Right lobe of liver (tissue), 6 donors: ENCODE measurements at regions not wholly inside any gene's neighbourhood (a gene's known extent, or its start where the extent isn't known, plus 50 kb on each side); places are given as distances from the start of the nearest gene placed in this dataset.

Experiments used
- ATAC-seq, 4 donors: fragments of 200-7000 bp; cut with Tn5 transposase; one replicate each; pipeline ENCODE4 v1.9.1; 2020; ENCODE audit warnings: mild to moderate bottlenecking in 4 of 4, moderate library complexity in 4 of 4
- DNase-seq, 3 donors: peaks; one replicate each; pipeline ENCODE4 v3.0.0-alpha.2; 2020
- H3K27ac ChIP-seq, 3 donors: fragments of 200-600 bp; one replicate each; pipeline ENCODE4 v1.8.0; 2022
- H3K27me3 ChIP-seq, 2 donors: fragments of 200-600 bp; one replicate each; pipeline ENCODE4 v1.8.0; 2022
- H3K36me3 ChIP-seq, 4 donors: fragments of 200-600 bp; sonication (generic) in 1 of 4; one replicate each; pipeline versions ENCODE4 v1.5.1 to v1.8.0; 2017 to 2022; ENCODE audit warnings: control low read depth in 1 of 4
- H3K4me1 ChIP-seq, 4 donors: fragments of 200-600 bp; sonication (generic) in 1 of 4; one replicate each; pipeline versions ENCODE4 v1.5.1 to v1.8.0; 2017 to 2022; ENCODE audit warnings: control low read depth in 1 of 4
- H3K4me3 ChIP-seq, 3 donors: fragments of 200-600 bp; one replicate each; pipeline ENCODE4 v1.8.0; 2022
- H3K9me3 ChIP-seq, 4 donors: fragments of 200-600 bp; sonication (generic) in 1 of 4; one replicate each; pipeline versions ENCODE4 v1.5.1 to v1.8.0; 2017 to 2022; ENCODE audit warnings: control low read depth in 1 of 4
- CTCF ChIP-seq, 4 donors: fragments of 200-600 bp in 3 of 4; fragments of 450-650 bp in 1 of 4; IDR thresholded peaks; one replicate each; pipeline versions ENCODE4 v1.5.1 to v1.8.0; 2016 to 2022; ENCODE audit warnings: antibody characterized with exemption in 4 of 4, mild to moderate bottlenecking in 2 of 4
- POLR2A ChIP-seq: fragments of 450-650 bp; IDR thresholded peaks from one replicate; pipeline ENCODE4 v1.6.1; 2017; ENCODE audit warnings: antibody characterized with exemption, mild to moderate bottlenecking
- WGBS: methylation state at CpG from one replicate; pipeline ENCODE4 v1.1.6; 2018; ENCODE audit warnings: low coverage, low lambda C conversion rate; ENCODE audit not compliant: insufficient coverage; ENCODE audit errors: missing lambda C conversion rate; 5-methylcytosine and 5-hydroxymethylcytosine counted together
- intact Hi-C, 2 donors: fragments of 100-400 bp; cut with DNase I; formaldehyde crosslinking; loops; one replicate each; pipeline versions ENCODE4 v1.11.2 to v1.14.1; 2022
- donor health status: DM: no; HTN: yes; CAD: no.
- donor health status: DM: no; HTN: no; CAD: no.
- donor health status: DM: no; HTN: no; CAD: no.
- donor health status: DM: no; HTN: yes; CAD: no.
- donor health status: DM: no; HTN: yes; CAD: no.

- Histone ChIP-seq H3K4me1 (peaks cover 0 to 45% (median 23%) of the 10 kb centered on the region in 4 donors), H3K4me3 (peak overlapping the region in 1 of 3 donors; percentile 19), H3K36me3 (no peaks in the 10 kb centered on the region), H3K27me3 (no peaks in the 10 kb centered on the region), H3K9me3 (no peaks in the 10 kb centered on the region), H3K27ac (peak overlapping the region; percentile 67 to 89 (median 82))
- 29% methylated on average over 4 of the region's 4 CpGs for WGBS
- DNase-seq = no peak
- peak; percentile 35 to 51 (median 42) for ATAC-seq
- TF ChIP-seq POLR2A = no peak
- TF ChIP-seq CTCF (IDR thresholded peaks at IDR 0.05) = no peak
- intact Hi-C loops = no loop called here
Observed at GRCh38 chr5:126364206-126364902, 58.9 kb upstream of the GRAMD2B start.

- H3K27ac ChIP-seq = peak overlapping the region; percentile 55 to 89 (median 82)
- ATAC-seq (peak; percentile 63 to 75 (median 70)), DNase-seq (peak in 1 of 3 donors; percentile 71)
- H3K4me1 ChIP-seq = peaks cover 0 to 51% (median 24%) of the 10 kb centered on the region in 4 donors
- H3K36me3 ChIP-seq = no peaks in the 10 kb centered on the region
- intact Hi-C loops = no loop called here
- no peaks in the 10 kb centered on the region for H3K27me3 ChIP-seq
- no peaks in the 10 kb centered on the region for H3K9me3 ChIP-seq
- no peak overlapping the region for H3K4me3 ChIP-seq
- 21% methylated on average over 5 of the region's 5 CpGs for WGBS
- no peak for TF ChIP-seq CTCF (IDR thresholded peaks at IDR 0.05)
- TF ChIP-seq POLR2A = no peak
Observed at GRCh38 chr5:126365446-126366198, 57.6 kb upstream of the GRAMD2B start.

- TF ChIP-seq CTCF (IDR thresholded peaks at IDR 0.05) (no peak), POLR2A (no peak)
- peak in 1 of 3 donors; percentile 59 for DNase-seq
- intact Hi-C loops = no loop called here
- Histone ChIP-seq H3K27me3 (no peaks in the 10 kb centered on the region), H3K4me3 (no peak overlapping the region), H3K9me3 (no peaks in the 10 kb centered on the region), H3K27ac (peak overlapping the region; percentile 55 to 89 (median 82)), H3K4me1 (peaks cover 0 to 54% (median 24%) of the 10 kb centered on the region in 4 donors), H3K36me3 (no peaks in the 10 kb centered on the region)
- peak; percentile 35 to 60 (median 54) for ATAC-seq
- WGBS = 17% methylated on average over 1 of the region's 1 CpG
Observed at GRCh38 chr5:126366199-126366560, 57.0 kb upstream of the GRAMD2B start.

GRCh38 chr5:126368239-126368812 is 54.9 kb upstream of the GRAMD2B start:
- DNase-seq = no peak
- Histone ChIP-seq H3K9me3 (no peaks in the 10 kb centered on the region), H3K4me1 (peaks cover 0 to 50% (median 19%) of the 10 kb centered on the region in 4 donors), H3K4me3 (no peak overlapping the region), H3K36me3 (no peaks in the 10 kb centered on the region), H3K27me3 (no peaks in the 10 kb centered on the region), H3K27ac (peak overlapping the region in 2 of 3 donors; percentile 96 to 97)
- intact Hi-C loops = no loop called here
- ATAC-seq = peak in 1 of 4 donors; percentile 1
- TF ChIP-seq CTCF (IDR thresholded peaks at IDR 0.05) (no peak), POLR2A (no peak)
- WGBS = 47% methylated on average over 2 of the region's 2 CpGs
